ENCODE measurements at regions not wholly inside any gene's neighbourhood (a gene's known extent, or its start where the extent isn't known, plus 50 kb on each side); places are given as distances from the start of the nearest gene placed in this dataset.

GRCh38 chr6:13874191-13874549 lies 50.6 kb upstream of the RNF182 start:
- H2AFZ ChIP-seq (ENCODE audit: low read length): no peak overlapping the region
- H2BK15ac ChIP-seq (ENCODE audit: low read depth, low read length): no peak overlapping the region
- DNase-seq: no peak
- H2BK120ac ChIP-seq (ENCODE audit: low read depth, low read length, poor library complexity, severe bottlenecking): no peak overlapping the region
- H4K8ac ChIP-seq (replicated peaks; ENCODE audit: insufficient read length, low read depth, low read length): no peak overlapping the region
- H2BK5ac ChIP-seq (ENCODE audit: insufficient read length, low read length): no peak overlapping the region
- no peak overlapping the region for H2AK5ac ChIP-seq (ENCODE audit: insufficient read length, low read length)
- WGBS (ENCODE audit: extremely low coverage, insufficient read length, low lambda C conversion rate): no CpG with 5 or more reads among the region's 8 CpGs
- TF ChIP-seq, protein P1, sequence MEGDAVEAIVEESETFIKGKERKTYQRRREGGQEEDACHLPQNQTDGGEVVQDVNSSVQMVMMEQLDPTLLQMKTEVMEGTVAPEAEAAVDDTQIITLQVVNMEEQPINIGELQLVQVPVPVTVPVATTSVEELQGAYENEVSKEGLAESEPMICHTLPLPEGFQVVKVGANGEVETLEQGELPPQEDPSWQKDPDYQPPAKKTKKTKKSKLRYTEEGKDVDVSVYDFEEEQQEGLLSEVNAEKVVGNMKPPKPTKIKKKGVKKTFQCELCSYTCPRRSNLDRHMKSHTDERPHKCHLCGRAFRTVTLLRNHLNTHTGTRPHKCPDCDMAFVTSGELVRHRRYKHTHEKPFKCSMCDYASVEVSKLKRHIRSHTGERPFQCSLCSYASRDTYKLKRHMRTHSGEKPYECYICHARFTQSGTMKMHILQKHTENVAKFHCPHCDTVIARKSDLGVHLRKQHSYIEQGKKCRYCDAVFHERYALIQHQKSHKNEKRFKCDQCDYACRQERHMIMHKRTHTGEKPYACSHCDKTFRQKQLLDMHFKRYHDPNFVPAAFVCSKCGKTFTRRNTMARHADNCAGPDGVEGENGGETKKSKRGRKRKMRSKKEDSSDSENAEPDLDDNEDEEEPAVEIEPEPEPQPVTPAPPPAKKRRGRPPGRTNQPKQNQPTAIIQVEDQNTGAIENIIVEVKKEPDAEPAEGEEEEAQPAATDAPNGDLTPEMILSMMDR (conservative IDR thresholded peaks at IDR 0.05): no peak
- H4K5ac ChIP-seq (ENCODE audit: insufficient read length, low read depth, low read length): no peak overlapping the region
- no peak overlapping the region for H3K9ac ChIP-seq (ENCODE audit: extremely low read depth, insufficient read length, low read length)
- H3K27me3 ChIP-seq (ENCODE audit: insufficient read depth, low read length): no peaks in the 10 kb centered on the region
- H3K23ac ChIP-seq (ENCODE audit: insufficient read length, low read depth, low read length): no peak overlapping the region
- H3K14ac ChIP-seq (ENCODE audit: insufficient read depth, low read length): no peak overlapping the region
- no peaks in the 10 kb centered on the region for H4K20me1 ChIP-seq (ENCODE audit: control insufficient read depth, insufficient read depth, insufficient read length)
- peaks cover 3% of the 10 kb centered on the region for H3K23me2 ChIP-seq (ENCODE audit: insufficient read length, low read depth, low read length, poor library complexity, severe bottlenecking)
- H3K79me2 ChIP-seq (ENCODE audit: insufficient read depth, low read length): no peaks in the 10 kb centered on the region
- H3K27ac ChIP-seq (ENCODE audit: insufficient read length, low read depth, low read length): no peak overlapping the region
- Mint-ChIP-seq H3K4me1 (peaks cover 15 to 16% of the 10 kb centered on the region in 2 experiments), H3K9me3 (peaks cover 8 to 9% of the 10 kb centered on the region in 2 experiments; a peak in 4 of 5 replicates), H3K36me3 (ENCODE audit: insufficient read depth in 1 of 3, low read depth in 3 of 3) (peaks cover 0 to 8% (median 5%) of the 10 kb centered on the region in 3 experiments; a peak in 3 of 7 replicates), H3K27me3 (ENCODE audit: low read depth) (peaks cover 36% of the 10 kb centered on the region), H3K27ac (0 out of 7 replicates have a peak overlapping the region, but pooled peaks of 1 of the 3 experiments have one; percentile 83), H3K4me3 (peak overlapping the region; percentile 30 to 61; a peak in 4 of 5 replicates)
- no peak overlapping the region for H4K91ac ChIP-seq (ENCODE audit: insufficient read length, low read depth, low read length)
- H3K4me1 ChIP-seq (ENCODE audit: insufficient read depth, low read length): no peaks in the 10 kb centered on the region
- H3K9me3 ChIP-seq (ENCODE audit: control insufficient read depth, low read depth, low read length): no peaks in the 10 kb centered on the region
- H3K18ac ChIP-seq (ENCODE audit: insufficient read length, low read depth, low read length): peak overlapping the region; percentile 18
- no peak overlapping the region for H3K4ac ChIP-seq (ENCODE audit: low read depth, low read length)
- H2BK20ac ChIP-seq (ENCODE audit: low read depth, low read length, poor library complexity, severe bottlenecking): no peak overlapping the region
- H3K79me1 ChIP-seq (ENCODE audit: insufficient read depth, low read depth, low read length, poor library complexity, severe bottlenecking): no peaks in the 10 kb centered on the region
- no peak overlapping the region for H2BK12ac ChIP-seq (ENCODE audit: insufficient read length, low read depth, low read length)
- H3K56ac ChIP-seq (ENCODE audit: insufficient read length, low read depth, low read length): no peak overlapping the region
- no peak overlapping the region for H3T11ph ChIP-seq (ENCODE audit: low read length)
- peak overlapping the region; percentile 15 for H3K4me2 ChIP-seq (ENCODE audit: insufficient read depth, insufficient read length, low read length)

Measured in H9 (cell line).